Tibial nerve (tissue), 4 donors: ENCODE measurements at regions not wholly inside any gene's neighbourhood (a gene's known extent, or its start where the extent isn't known, plus 50 kb on each side); places are given as distances from the start of the nearest gene placed in this dataset.

ENCODE experiments used
- CTCF ChIP-seq, 5 experiments: fragments of 200-600 bp in 3 of 5; fragments of 450-650 bp in 2 of 5; sonication (generic) in 3 of 5; IDR thresholded peaks; one replicate each; pipeline ENCODE4 v1.5.1; 2016 to 2019; ENCODE audit warnings: antibody characterized with exemption in 5 of 5, mild to moderate bottlenecking in 3 of 5, moderate library complexity in 2 of 5
- EP300 ChIP-seq, 2 donors: sonication (generic); formaldehyde crosslinking; IDR thresholded peaks; one replicate each; pipeline ENCODE4 v1.6.1; 2017; ENCODE audit warnings: antibody characterized with exemption in 2 of 2, mild to moderate bottlenecking in 1 of 2

GRCh38 chr7:81161451-81162075 lies 242.7 kb upstream of the SEMA3C start:
- TF ChIP-seq CTCF (IDR thresholded peaks at IDR 0.05), result no peak
- peak in 1 of 2 donors; percentile 69 for TF ChIP-seq EP300 (IDR thresholded peaks at IDR 0.05)
